ENCODE measurements at regions not wholly inside any gene's neighbourhood (a gene's known extent, or its start where the extent isn't known, plus 50 kb on each side); places are given as distances from the start of the nearest gene placed in this dataset.

- DNase-seq = no peak
Measured at GRCh38 chr5:114179134-114179533, 182.7 kb upstream of the KCNN2 start.

- no peak for DNase-seq
Measured at GRCh38 chr5:114184006-114184405, 177.9 kb upstream of the KCNN2 start.

- no peak for DNase-seq
Measured at GRCh38 chr5:114185274-114185673, 176.6 kb upstream of the KCNN2 start.

- DNase-seq = no peak
Measured at GRCh38 chr5:114191441-114191840, 170.4 kb upstream of the KCNN2 start.

GRCh38 chr5:114192108-114192507 lies 169.8 kb upstream of the KCNN2 start:
- no peak for DNase-seq

GRCh38 chr5:114201332-114201731 lies 160.5 kb upstream of the KCNN2 start:
- DNase-seq = no peak

GRCh38 chr5:114204923-114205322 lies 156.9 kb upstream of the KCNN2 start:
- no peak for DNase-seq

- DNase-seq = no peak
Measured at GRCh38 chr5:114206640-114207039, 155.2 kb upstream of the KCNN2 start.

GRCh38 chr5:114207615-114208014 lies 154.3 kb upstream of the KCNN2 start:
- no peak for DNase-seq

GRCh38 chr5:114208120-114208519 lies 153.8 kb upstream of the KCNN2 start:
- DNase-seq = no peak

- no peak for DNase-seq
Measured at GRCh38 chr5:114208588-114208987, 153.3 kb upstream of the KCNN2 start.

GRCh38 chr5:114210662-114211061 lies 151.2 kb upstream of the KCNN2 start:
- DNase-seq = no peak

- no peak for DNase-seq
Measured at GRCh38 chr5:114221807-114222206, 140.1 kb upstream of the KCNN2 start.

GRCh38 chr5:114223866-114224265 lies 138.0 kb upstream of the KCNN2 start:
- DNase-seq = no peak

GRCh38 chr5:114237766-114238165 lies 124.1 kb upstream of the KCNN2 start:
- DNase-seq = no peak

GRCh38 chr5:114238771-114239313 lies 123.0 kb upstream of the KCNN2 start:
- DNase-seq = no peak

GRCh38 chr5:114243281-114243971 lies 118.4 kb upstream of the KCNN2 start:
- no peak for DNase-seq

- DNase-seq = no peak
Measured at GRCh38 chr5:114243972-114244317, 117.9 kb upstream of the KCNN2 start.

GRCh38 chr5:114249823-114250222 lies 112.0 kb upstream of the KCNN2 start:
- no peak for DNase-seq

- DNase-seq = no peak
Measured at GRCh38 chr5:114250536-114250935, 111.3 kb upstream of the KCNN2 start.

- DNase-seq = no peak
Measured at GRCh38 chr5:114252226-114252625, 109.6 kb upstream of the KCNN2 start.

- no peak for DNase-seq
Measured at GRCh38 chr5:114255260-114255659, 106.6 kb upstream of the KCNN2 start.

- DNase-seq = no peak
Measured at GRCh38 chr5:114261989-114262388, 99.9 kb upstream of the KCNN2 start.

- DNase-seq = no peak
Measured at GRCh38 chr5:114265432-114266060, 96.3 kb upstream of the KCNN2 start.

- DNase-seq = no peak
Measured at GRCh38 chr5:114266374-114266773, 95.5 kb upstream of the KCNN2 start.

All from activated T-cell treated with anti-CD3 and anti-CD28 coated beads, Interleukin-2, amount 50 U/mL, for 48 hours (primary cell).